MM.1S (cell line): ENCODE measurements at regions not wholly inside any gene's neighbourhood (a gene's known extent, or its start where the extent isn't known, plus 50 kb on each side); places are given as distances from the start of the nearest gene placed in this dataset.

Experiments
- DNase-seq: peaks from one replicate; pipeline ENCODE4 v3.0.0-alpha.2; 2015
- H2AFZ ChIP-seq: fragments of 300-600 bp; sonication (generic); 2 replicates; pipeline ENCODE4 v1.6.0; 2016; ENCODE audit warnings: antibody characterized with exemption, low read length
- H3F3A ChIP-seq: fragments of 300-600 bp; sonication (generic); 2 replicates; pipeline ENCODE4 v1.6.1; 2016; ENCODE audit warnings: mild to moderate bottlenecking, antibody characterized with exemption, low read length, moderate library complexity, mixed read lengths; ENCODE audit not compliant: insufficient read depth
- H3K27ac ChIP-seq: fragments of 300-600 bp; sonication (generic); 2 replicates; pipeline ENCODE4 v1.5.1; 2016; ENCODE audit warnings: mild to moderate bottlenecking, low read length
- H3K27me3 ChIP-seq: fragments of 300-600 bp; sonication (generic); replicated peaks from 2 replicates; pipeline ENCODE4 v1.6.0; 2016; ENCODE audit warnings: low read length; ENCODE audit not compliant: insufficient read depth
- H3K36me3 ChIP-seq: fragments of 300-600 bp; sonication (generic); replicated peaks from 2 replicates; pipeline ENCODE4 v1.6.1; 2016; ENCODE audit warnings: mild to moderate bottlenecking, low read length, mixed read lengths; ENCODE audit not compliant: insufficient read depth
- H3K4me1 ChIP-seq: fragments of 300-600 bp; sonication (generic); 2 replicates; pipeline ENCODE4 v1.6.1; 2016; ENCODE audit warnings: low read length, mixed read lengths
- H3K4me2 ChIP-seq: fragments of 300-600 bp; sonication (generic); 2 replicates; pipeline ENCODE4 v1.6.0; 2016; ENCODE audit warnings: low read depth, low read length
- H3K4me3 ChIP-seq: fragments of 300-600 bp; sonication (generic); 2 replicates; pipeline ENCODE4 v1.5.1; 2016; ENCODE audit warnings: low read length, mixed read lengths
- H3K79me2 ChIP-seq: fragments of 300-600 bp; sonication (generic); 2 replicates; pipeline ENCODE4 v1.6.1; 2016; ENCODE audit warnings: mixed run types, low read length, mixed read lengths
- H3K9ac ChIP-seq: fragments of 300-600 bp; sonication (generic); 2 replicates; pipeline ENCODE4 v1.6.1; 2016; ENCODE audit warnings: low read length, mixed read lengths
- H3K9me2 ChIP-seq: fragments of 300-600 bp; sonication (generic); replicated peaks from 2 replicates; pipeline ENCODE4 v1.6.1; 2016; ENCODE audit warnings: mild to moderate bottlenecking, low read length, mixed read lengths; ENCODE audit not compliant: insufficient read depth
- H3K9me3 ChIP-seq: fragments of 300-600 bp; sonication (generic); replicated peaks from 2 replicates; pipeline ENCODE4 v1.6.1; 2016; ENCODE audit warnings: mild to moderate bottlenecking, low read length, mixed read lengths; ENCODE audit not compliant: insufficient read depth
- H4K20me1 ChIP-seq: fragments of 300-600 bp; sonication (generic); 2 replicates; pipeline ENCODE4 v1.6.1; 2016; ENCODE audit warnings: mild to moderate bottlenecking, low read length, moderate library complexity, mixed read lengths; ENCODE audit not compliant: insufficient read depth
- EZH2 ChIP-seq: fragments of 300-600 bp; sonication (generic); optimal IDR thresholded peaks from 2 replicates; pipeline ENCODE3; 2017; ENCODE audit warnings: low read depth, mild to moderate bottlenecking, antibody characterized with exemption, low read length, mixed read lengths
- EZH2phosphoT487 ChIP-seq: fragments of 300-600 bp; sonication (generic); IDR thresholded peaks from 2 replicates; pipeline ENCODE4 v1.6.1; 2018; ENCODE audit warnings: antibody characterized with exemption, low read length
- TF ChIP-seq, protein P1 (sequence below): fragments of 300-600 bp; sonication (generic); IDR thresholded peaks from 2 replicates; pipeline ENCODE4 v1.5.1; 2016; ENCODE audit warnings: antibody characterized with exemption, low read length, mixed read lengths

DNA sequence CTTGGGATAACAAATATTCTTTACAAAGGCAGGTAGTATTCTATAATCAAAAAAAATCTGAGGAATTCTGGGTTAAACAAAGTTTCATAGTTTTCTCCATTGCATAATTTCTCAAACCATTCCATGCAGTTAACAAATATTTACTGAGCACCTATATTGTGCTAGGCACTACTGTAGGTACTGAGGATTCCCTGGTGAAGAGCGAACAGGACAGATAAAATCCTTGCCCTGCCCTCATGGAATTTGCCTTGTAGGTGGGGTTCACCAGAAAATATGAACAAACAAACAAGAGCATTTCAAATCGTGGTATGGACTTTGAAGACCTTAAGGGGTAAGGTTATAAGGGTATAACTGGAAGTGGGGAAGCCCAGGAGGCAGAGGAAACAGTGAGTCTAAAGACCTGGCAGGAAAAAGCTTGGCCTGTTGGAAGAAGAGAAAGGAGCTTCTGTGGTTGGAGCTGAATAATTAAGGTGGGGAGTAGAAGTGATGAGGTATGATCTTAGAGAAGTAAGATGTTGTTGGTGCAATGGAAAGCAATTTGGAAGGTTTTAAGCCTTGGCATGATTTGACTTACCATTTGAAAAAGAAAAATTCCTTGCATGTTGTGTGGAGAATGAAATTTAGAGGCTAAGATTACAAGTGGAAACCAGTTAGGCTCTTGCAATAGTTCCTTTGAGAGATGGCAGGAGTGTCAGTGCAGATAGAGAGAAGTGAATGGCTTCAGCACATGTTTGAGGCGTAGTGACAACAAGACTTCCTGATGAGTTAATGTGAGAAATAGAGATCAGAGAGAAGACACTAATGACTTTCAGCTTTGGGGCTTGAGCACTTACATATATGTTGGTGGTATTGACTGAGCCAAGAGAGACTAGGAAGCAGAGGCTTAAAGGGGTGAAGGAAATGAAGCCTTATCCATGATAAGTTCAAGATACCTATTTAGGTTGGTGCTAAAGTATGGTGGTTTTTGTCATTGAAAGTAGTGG, 55.7 kb upstream of the PICALM start:
- TF ChIP-seq, protein P1, sequence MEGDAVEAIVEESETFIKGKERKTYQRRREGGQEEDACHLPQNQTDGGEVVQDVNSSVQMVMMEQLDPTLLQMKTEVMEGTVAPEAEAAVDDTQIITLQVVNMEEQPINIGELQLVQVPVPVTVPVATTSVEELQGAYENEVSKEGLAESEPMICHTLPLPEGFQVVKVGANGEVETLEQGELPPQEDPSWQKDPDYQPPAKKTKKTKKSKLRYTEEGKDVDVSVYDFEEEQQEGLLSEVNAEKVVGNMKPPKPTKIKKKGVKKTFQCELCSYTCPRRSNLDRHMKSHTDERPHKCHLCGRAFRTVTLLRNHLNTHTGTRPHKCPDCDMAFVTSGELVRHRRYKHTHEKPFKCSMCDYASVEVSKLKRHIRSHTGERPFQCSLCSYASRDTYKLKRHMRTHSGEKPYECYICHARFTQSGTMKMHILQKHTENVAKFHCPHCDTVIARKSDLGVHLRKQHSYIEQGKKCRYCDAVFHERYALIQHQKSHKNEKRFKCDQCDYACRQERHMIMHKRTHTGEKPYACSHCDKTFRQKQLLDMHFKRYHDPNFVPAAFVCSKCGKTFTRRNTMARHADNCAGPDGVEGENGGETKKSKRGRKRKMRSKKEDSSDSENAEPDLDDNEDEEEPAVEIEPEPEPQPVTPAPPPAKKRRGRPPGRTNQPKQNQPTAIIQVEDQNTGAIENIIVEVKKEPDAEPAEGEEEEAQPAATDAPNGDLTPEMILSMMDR, result no peak
- TF ChIP-seq EZH2phosphoT487, result no peak
- no peaks in the 10 kb centered on the region for H3K9me2 ChIP-seq
- no peak overlapping the region for H3K4me2 ChIP-seq
- no peaks in the 10 kb centered on the region for H3K27me3 ChIP-seq
- H3K4me1 ChIP-seq, result peaks cover 16% of the 10 kb centered on the region
- H3K36me3 ChIP-seq, result no peaks in the 10 kb centered on the region
- no peak overlapping the region for H3K4me3 ChIP-seq
- no peak overlapping the region for H3K27ac ChIP-seq
- no peaks in the 10 kb centered on the region for H3F3A ChIP-seq
- DNase-seq, result no peak
- no peaks in the 10 kb centered on the region for H3K9me3 ChIP-seq
- H3K79me2 ChIP-seq, result no peaks in the 10 kb centered on the region
- H2AFZ ChIP-seq, result no peak overlapping the region
- H3K9ac ChIP-seq, result no peak overlapping the region
- no peaks in the 10 kb centered on the region for H4K20me1 ChIP-seq

DNA sequence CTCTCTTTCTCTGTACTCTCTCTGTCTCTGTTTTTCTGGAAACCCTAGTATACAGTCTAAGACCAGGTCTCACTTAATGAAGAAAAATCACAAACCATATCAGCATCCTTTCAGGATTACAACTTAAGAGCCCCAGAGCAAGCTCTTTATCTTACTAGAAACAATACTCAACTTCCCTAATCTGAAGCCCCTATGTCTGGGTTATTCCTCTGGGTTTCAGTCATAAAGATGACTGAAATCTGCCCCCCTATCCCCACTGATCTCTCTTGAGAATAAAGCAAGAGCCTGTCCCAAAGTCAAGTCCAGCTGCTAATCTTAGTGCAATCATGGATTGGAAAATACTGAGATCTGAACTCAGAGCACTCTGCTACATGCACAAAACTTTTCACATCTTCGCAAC, 53.9 kb upstream of the PICALM start:
- Histone ChIP-seq H3K9me3 (no peaks in the 10 kb centered on the region), H2AFZ (no peak overlapping the region), H4K20me1 (no peaks in the 10 kb centered on the region), H3K4me3 (no peak overlapping the region), H3K9ac (no peak overlapping the region), H3K9me2 (no peaks in the 10 kb centered on the region), H3K79me2 (no peaks in the 10 kb centered on the region), H3F3A (no peaks in the 10 kb centered on the region), H3K4me2 (no peak overlapping the region), H3K4me1 (peaks cover 16% of the 10 kb centered on the region), H3K36me3 (no peaks in the 10 kb centered on the region), H3K27ac (no peak overlapping the region), H3K27me3 (no peaks in the 10 kb centered on the region)
- TF ChIP-seq, protein P1, result no peak
- TF ChIP-seq EZH2phosphoT487 (no peak), EZH2 (no peak)
- no peak for DNase-seq

DNA sequence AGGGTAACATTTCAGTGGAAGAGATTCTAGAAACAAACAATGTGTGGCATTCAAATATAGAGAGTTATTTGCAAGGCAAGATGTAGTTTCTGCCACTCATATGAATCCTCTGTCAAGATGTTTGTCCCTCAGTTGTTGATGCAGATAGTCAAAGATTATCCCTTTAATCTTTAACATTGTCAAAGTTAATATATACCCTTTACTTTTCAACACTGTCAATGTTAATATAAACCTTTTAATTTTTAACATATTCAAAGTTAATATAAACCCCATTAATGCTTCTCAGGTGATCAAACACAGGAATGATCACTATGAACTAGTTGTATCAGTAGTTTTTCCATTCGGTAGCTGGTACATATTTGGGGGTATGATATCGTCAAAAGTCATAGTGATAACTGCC, 51.9 kb upstream of the PICALM start:
- no peaks in the 10 kb centered on the region for H3K27me3 ChIP-seq
- peaks cover 29% of the 10 kb centered on the region for H3K4me1 ChIP-seq

More for the DNA sequence above, 51.9 kb upstream of the PICALM start:
- Histone ChIP-seq H3K4me3 (no peak overlapping the region), H3K27ac (no peak overlapping the region), H4K20me1 (no peaks in the 10 kb centered on the region), H3K4me2 (no peak overlapping the region), H2AFZ (no peak overlapping the region), H3K9ac (no peak overlapping the region), H3F3A (no peaks in the 10 kb centered on the region), H3K9me3 (no peaks in the 10 kb centered on the region), H3K36me3 (no peaks in the 10 kb centered on the region), H3K9me2 (no peaks in the 10 kb centered on the region), H3K79me2 (no peaks in the 10 kb centered on the region)
- TF ChIP-seq, protein P1, result no peak
- no peak for TF ChIP-seq EZH2phosphoT487
- TF ChIP-seq EZH2, result no peak
- DNase-seq, result no peak
